Activated CD8-positive, alpha-beta memory T cell treated with anti-CD3 and anti-CD28 coated beads for 48 hours (primary cell): ENCODE measurements at regions not wholly inside any gene's neighbourhood (a gene's known extent, or its start where the extent isn't known, plus 50 kb on each side); places are given as distances from the start of the nearest gene placed in this dataset.

Experiments used
- DNase-seq, 3 experiments: peaks; one replicate each; pipeline ENCODE4 v3.0.0-alpha.2; 2020; ENCODE audit warnings: low read depth in 2 of 3, low spot score in 2 of 3

DNA sequence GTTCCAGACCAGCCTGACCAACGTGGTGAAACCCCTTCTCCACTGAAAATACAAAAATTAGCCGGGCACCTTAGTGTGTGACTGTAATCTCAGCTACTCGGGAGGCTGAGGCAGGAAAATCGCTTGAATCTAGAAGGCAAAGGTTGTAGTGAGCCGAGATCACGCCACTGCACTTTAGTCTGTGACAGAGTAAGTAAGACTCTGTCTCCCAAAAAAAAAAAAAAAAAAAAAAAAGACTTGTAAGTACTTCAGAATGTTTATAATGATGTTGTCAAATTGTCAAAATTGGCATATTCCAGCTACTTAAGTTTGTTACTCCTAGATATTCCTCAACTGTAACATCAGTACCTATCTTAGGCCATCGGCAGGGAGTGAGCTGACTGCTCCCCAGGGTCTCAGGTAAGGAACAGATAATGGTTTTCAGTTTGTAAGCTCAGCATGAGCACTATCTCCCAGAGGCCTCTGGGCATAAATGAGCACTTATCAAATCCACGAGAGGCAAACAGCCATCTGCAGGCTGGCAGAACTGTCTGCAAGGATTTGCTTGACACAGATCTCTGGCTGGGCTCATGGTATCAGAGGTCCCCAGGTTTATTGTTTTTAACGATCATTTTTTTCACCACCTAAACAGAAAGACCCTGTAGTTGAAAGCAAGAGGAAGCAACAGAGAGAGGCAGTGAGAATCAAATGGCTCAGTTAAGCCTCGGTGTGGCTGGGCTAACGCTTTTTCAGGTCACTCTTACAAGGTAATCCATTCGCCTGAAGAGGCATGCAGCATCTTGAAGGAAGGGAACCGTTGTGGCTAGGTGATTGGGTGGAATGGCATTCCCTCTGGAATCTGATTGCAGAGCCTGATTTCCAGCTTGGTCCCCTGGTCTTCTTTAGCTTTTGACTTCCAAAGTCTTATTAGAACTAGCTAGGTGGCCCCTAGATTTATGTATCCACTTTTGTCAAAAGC lies 115.9 kb downstream of the LY86 start:
- DNase-seq = no peak

DNA sequence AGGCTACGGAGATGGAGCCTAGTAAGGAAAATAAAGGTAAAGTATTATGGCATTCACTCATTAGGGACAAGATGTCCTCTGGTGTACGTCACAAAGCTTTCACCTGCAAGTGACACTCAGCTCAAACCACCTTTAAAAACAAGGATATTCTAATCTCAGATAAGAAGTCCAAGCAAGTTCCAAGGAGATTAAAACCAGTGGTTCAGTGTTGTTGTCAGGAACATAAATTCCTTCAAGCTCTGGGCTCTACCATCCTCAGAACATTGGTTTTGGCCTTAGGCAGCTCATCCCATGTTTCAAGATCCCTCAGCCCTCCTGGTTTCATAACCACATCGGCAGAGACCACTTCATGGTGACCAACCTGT lies 116.5 kb downstream of the LY86 start:
- no peak for DNase-seq

DNA sequence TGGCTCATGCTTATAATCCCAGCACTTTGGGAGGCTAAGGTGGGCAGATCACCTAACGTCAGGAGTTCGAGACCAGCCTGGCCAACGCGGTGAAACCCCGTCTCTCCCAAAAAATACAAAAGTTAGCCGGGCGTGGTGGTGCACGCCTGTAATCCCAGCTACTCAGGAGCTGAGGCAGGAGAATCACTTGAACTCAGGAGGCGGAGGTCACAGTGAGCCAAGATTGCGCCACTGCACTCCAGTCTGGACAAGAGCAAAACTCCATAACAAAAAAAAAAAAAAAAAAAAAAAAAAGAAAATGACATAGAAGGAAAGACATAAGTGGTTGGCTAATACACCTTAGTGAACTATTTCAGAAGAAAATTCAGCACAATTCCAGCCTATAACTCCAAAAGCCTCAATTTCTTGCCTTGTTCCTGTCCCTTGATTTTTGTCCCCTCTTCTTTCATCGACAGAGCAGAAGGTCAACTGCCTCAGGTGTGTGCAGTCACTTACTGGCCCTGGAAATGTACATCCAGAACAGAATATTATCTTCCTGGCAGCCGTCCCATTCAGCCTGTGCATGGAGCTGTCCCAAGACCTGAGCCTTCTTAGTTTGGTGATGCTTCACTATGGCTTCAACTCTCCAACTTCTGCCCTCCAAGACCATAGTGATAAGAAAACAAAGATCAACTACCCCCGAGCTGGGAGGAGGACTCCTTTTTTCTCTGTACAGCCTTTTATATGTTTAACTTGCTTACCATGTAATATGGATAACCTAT lies 117.6 kb downstream of the LY86 start:
- DNase-seq = no peak

DNA sequence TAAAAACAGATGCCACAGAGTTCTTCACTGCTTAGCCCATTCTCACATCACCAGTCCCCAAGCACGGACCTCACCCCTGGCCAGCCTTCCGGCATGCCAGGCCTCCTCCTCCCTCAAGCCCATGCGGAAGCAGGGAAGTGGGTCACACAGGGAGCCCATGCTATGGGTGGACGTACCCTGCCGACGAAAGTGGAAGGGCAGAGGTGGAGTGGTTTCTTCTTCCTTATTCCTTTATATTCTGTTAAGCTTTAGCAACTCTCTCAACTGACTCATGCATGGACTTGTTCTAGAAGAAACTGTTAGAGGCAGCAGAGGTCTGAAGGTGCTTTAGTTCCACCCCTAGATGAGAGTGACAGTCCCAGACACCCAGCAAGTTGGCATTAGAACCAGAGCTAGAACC lies 118.6 kb downstream of the LY86 start:
- DNase-seq = no peak

DNA sequence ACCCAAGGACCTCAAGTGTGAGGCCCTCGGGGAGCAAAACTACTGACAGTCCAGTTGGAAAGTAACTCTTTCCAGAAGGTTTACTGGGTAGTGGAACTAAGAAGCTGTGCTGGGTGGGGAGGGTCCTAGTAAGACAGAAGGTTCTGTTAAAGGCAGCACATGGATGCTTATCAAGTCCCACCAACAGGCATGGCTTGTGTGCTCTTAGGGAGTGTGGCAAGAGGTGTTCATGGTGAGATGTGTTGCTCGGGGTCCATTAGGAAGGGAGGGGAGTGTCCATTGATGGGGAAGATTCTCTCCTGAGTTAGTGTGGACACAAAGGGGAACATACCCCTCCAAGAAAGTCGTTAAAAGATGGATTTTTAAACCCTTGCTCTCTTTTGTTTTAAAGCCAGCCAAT lies 120.6 kb downstream of the LY86 start:
- DNase-seq = no peak

DNA sequence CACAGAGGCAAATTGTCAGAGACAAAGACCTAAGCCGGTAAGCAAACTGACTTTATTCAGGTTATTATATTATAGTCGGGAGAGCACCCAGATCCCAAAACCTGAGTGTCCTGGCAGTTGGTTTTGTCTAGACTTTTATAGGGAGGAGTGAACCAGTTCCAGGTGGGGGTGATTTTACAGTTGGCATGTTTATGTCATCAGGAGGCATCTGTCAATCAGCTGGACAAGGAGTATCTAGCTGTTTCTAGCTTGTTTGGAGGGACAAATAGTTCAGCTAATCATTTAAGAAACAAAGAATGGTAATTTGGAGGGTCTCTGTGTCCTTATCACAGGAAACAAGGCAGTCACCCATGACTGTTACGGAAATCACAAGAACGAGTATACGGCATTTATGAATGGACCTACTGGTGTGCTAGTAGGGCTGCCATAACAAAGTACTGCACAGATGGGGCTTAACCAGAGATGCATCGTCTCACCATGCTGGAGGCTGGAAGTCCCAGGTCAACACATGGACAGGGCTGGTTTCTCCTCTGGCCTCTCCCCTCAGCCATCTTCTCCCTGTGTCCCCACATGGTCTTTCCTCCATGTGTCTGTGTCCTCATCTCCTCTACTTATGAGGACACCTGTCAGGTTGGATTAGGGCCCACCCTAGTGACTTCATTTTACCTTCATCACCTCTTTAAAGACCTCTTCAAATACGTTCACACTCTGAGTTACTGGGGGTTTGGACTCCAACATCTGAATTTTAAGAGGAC lies 122.7 kb downstream of the LY86 start:
- no peak for DNase-seq

DNA sequence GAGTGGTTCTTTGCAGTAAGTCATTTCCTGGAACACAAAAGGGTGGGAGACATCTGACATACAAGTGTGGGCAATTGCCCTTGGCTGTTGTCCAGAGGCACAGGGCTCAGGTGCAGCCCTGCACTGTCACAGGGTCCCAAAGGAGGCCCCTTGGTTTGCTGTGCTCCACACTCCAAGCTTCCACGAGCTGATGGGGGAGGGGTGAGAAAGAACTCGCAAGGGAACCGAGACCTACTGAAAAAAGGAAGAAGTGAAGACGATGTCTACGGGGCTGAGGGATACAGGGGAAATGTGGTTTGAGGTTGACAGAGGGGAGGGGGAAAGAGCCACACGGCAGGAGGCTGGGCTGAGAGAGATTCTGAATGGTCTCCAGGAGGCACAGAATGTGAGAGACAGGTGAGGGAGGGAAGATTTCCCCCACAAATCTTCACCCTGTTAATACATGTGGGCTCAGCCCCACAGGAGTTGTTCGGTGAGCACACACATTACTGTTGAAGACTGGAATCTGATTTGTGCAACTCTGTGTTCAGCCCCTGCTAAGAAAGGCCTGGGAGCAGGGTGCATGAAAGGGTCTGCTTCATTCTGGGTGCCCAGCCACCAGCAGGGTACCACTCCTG lies 123.4 kb downstream of the LY86 start:
- no peak for DNase-seq

DNA sequence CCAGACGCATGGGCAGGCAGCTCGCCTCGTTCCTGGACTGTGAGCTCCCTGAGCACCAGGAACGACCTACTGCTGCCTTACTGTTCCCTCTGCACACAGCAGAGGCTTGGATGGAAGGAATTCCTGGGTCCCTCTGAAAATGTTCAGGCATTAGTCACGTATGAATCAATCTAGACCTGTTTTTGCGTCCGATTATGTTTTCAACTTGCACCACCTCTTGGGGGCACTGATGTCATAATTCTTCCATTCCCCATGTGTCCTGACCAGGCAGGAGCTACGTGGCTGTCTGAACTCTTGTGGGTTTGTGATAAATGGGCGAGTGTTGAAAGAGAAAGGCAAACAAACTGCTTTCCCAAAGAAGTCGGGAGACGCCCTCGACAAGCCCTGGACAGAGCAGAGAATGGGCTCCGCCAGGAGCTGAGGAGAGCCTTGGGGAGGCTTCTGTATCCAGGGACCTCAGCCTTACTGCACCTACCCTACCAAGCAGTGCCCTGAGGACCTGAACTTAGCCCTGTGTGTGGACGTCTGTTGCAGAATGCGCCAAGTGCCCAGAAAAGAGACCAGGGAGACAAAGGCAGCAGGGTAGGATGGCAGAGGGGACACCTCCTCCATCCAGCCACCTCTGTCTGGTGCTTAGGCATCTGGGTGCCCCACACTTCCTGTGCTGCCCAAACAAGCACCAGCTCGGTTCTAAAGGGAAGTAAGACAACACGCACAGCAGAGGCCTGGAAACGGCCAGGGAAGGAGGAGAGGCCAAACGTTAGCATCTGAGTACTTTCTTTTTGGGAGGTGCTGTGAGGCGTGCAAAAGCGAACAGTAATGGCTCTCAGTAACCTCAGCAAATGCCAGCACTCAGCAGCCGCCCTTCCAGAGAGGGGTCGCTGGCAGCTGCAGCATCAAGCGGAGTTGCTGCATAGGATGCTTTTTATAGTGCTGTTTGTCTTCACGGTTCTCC lies 124.2 kb downstream of the LY86 start:
- DNase-seq = no peak

DNA sequence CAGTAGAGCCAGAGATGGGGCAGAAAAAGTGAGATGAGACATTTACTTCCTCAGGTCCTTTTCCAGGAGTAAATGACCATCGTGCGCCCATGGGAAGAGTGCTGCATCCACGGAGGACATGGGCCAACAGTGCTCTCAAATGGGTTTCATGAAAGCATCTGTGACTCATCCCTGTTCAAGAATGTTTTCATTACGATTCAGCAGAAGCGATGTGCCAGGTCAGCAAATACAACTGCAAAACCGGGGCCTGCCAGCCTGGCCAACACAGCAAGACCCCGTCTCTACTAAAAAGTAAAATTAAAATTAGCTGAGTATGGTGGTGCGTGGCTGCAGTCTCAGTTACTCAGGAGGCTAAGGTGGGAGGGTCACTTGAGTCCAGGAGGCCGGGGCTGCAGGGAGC lies 125.1 kb downstream of the LY86 start:
- DNase-seq = no peak

DNA sequence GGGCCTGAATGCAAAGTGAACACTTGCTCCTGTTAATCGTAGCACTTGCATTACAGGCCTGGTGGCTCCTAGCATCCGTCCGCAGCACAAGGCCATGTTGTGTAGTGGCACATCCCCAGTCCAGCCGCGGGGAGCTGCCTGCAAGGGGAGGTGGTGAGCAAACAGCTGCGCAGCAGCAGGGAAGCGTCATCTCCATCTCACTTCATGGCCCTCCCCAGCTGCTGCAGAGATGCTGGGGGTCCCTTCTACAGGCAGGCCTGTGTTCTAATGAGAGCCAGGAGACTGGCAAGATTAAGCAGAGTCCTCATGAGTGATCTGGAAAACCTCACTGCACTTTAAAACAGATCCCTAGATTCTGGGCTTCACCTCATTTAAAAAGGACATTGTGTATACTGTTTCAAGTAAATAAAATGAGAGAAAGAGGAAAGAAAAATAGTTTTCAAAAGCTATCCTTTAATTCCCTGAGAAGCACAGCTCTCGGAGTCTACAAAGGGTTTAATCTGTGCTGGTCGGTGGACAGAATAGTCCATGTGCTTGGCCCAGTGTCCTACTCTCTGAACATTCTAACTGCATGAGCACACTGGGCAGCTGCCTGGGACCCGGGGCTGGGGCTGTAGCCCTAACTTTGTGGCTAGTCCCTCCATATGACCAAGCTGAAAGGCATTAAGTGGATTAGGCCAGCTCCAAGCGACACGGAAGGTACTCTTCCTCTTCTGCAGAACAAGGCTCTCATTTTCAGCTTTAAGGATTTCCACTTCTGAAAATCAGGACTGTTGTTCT lies 125.8 kb downstream of the LY86 start:
- DNase-seq = no peak

DNA sequence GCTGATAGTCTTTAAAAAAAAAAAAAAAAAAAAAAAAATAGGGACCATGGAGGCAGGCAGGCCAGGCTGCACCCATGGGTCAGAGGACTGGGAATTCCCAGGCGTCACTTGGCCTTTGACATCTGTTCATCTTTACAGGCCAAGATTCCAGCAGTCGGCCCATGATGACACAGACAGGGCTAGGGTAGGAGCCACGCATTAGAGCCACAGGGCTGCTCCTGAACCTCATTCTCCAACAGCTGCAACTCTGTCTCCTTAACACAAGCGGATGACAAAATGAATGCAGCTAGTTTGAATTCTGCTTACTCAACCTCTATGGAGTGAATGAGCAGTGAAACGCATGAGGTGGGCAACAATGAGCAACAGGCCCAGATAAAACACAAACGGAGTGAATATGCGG lies 126.4 kb downstream of the LY86 start:
- DNase-seq = no peak

DNA sequence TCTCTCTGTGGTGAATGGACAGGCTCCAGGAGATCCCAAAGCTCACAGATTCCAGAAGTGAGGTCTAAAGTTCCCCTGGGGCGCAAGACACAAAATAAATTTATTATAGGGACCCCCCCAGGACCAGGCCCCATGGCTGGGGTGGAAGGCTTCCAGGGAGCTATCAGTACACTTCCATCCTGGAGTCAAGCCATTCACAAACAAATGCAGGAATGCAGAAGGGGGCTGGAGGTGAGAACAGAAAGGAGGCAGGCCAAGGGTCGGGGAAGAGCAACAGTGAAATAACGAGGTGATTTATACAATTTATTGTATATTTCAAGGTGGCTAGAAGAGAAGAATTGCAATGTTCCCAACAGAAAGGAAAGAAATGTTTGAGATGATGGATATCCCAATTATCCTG lies 126.9 kb downstream of the LY86 start:
- no peak for DNase-seq

DNA sequence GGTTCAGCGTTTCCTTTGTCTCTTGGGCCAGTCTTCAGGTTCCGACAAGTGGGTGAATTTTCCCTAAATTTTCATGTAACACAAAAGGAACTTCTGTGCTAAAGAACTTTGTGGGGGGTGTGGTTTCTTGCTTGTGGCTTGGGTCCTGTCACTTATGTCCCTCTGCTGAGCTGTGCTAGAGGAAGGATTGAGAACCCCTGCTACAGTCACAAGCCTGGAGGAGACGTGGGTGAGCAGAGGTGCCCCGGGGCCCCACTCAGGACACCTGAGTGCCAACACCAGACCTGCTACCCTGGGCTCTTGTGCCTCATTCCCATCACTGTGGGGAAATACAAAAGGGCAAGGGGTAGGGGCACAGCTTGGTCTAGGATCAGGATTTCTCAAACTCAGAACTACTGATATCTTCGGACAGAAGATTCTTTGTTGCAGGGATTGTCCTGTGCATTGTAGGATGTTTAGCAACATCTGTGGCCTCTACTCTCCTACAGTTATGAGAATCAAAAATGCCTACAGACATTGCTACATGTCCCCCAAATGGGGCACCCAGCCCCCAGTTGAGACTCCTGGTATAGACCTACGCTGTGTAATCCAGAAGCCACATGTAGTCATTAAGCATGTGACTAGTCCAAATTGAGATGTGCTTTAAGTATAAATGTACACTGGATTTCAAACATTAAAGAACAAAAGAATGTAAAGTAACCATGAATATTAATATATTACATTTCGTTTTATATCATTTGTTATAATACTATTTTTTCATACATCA lies 128.7 kb downstream of the LY86 start:
- no peak for DNase-seq

DNA sequence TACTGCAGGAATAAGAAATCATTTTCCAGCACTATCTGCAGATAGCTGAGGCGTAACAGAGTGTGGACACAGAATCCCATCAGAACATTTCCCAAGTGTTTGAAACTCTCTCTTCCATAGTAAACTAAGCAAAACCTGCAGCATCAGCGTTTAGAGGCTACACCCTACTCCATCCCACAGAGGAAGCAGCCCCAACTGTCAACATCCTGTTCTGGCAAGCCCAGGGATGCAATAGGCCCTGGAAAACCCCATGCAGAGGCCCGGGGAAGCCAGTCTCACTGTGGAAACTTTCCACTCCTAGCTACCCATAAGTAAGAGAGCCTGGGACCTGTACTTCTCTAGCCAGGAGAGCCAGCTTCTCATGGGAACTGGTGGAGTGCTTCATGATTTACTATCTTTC lies 129.4 kb downstream of the LY86 start:
- DNase-seq = no peak

DNA sequence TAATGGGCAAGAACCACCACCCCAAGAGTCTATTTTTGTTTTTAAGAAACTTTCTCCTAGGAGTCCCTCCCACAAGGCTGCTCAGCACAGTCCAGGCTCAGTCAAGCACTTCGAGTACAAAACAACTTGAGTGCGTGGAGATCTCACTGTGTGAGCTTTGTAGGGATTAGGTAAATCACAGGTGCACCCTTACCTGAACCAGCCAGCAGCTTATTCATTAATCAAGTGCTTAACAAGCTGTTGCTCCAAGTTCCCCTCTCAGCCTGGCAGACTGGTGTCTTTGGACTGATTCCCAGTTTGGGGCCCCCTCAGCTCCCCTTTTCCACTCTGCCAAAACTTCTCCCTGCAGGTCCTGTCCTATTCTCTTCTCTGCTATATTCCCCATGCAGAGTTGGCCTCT lies 133.1 kb downstream of the LY86 start:
- no peak for DNase-seq

DNA sequence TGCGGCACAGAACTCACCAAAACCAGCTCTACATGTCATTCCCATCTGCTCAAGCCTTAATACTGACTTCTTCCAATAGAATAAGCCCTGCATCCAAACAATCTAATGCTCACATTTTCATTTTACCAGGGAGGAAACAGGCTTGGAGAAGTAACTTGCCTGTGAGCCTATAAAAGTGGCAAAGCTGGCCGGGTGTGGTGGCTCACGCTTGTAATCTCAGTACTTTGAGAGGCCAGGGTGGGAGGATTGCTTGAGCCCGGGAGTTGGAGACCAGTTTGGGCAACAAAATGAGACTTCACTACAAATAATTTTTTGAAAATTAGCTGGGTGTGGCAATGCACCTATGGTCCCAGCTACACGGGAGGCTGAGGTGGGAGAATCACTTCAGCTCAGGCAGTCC lies 133.7 kb downstream of the LY86 start:
- no peak for DNase-seq

DNA sequence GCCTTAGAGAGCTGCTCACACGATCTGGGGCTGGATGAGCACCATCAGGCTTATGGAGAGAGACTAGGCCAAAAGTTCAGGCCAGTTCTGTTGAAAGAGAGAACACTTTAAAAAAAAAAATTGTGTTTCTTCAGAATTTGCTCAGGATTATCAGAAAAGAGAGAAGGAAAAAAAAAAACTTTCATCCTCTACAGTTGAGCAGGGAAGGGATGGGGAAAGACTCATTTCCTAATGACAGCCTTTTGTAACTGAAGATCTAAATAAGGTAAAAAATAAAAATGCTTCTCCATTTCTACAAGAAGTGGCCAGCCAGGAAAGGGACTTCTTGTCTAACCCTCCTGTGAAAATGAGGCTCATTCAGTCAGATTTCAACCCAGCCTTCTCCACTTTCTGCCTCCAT lies 134.8 kb downstream of the LY86 start:
- no peak for DNase-seq

DNA sequence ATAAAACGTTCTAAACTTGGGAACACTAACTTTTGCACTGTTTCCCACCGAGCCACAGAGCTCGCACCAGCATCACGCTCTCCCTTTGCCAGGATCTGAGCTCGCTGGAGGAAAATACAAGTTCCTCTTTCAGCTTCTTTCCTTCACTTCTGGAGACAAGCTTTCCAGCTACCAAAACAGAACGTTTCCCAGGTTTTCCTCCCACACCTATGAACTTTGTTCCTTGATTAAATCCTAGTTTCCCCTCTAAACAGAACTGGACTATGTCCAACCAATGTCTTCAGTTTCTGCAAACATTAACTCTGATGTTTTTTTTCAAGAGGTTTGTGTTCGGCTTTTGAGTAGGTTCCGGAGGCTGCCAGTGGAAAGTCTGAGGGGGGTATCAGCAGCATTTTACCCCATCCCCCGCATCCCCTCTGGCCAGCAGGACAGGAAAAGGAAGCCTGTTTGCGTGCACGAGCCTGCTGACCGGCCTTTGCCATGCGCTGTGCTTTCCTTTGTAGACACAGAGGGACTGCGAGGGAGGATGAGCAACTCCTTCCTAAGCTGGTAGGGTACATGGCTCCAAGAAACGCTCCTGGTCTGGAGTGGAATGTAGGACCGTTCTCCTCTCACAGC lies 135.5 kb downstream of the LY86 start:
- DNase-seq = no peak
